Muscle of leg (tissue), 3 donors: ENCODE measurements at regions not wholly inside any gene's neighbourhood (a gene's known extent, or its start where the extent isn't known, plus 50 kb on each side); places are given as distances from the start of the nearest gene placed in this dataset.
"Not testable (repeated sequence)": the region's sequence is repeated elsewhere in the genome, so short reads cannot be mapped to it uniquely, and the experiment has no call there.

Source experiments
- DNase-seq: peaks from one replicate; pipeline ENCODE4 v3.0.0; 2013
- H3K27ac ChIP-seq: one replicate; pipeline ENCODE4 v1.5.1; 2013; ENCODE audit warnings: mild to moderate bottlenecking, low read length, control low read depth
- H3K27me3 ChIP-seq: one replicate; pipeline ENCODE4 v1.6.1; 2013; ENCODE audit warnings: low read length; ENCODE audit not compliant: control insufficient read depth, insufficient read depth
- H3K36me3 ChIP-seq: one replicate; pipeline ENCODE4 v1.6.1; 2013; ENCODE audit warnings: low read length; ENCODE audit not compliant: control insufficient read depth, insufficient read depth
- H3K4me1 ChIP-seq: one replicate; pipeline ENCODE4 v1.6.1; 2013; ENCODE audit warnings: low read length; ENCODE audit not compliant: control insufficient read depth, insufficient read depth
- H3K4me3 ChIP-seq: one replicate; pipeline ENCODE4 v1.5.1; 2013; ENCODE audit warnings: low read length, control low read depth
- H3K9me3 ChIP-seq: replicated peaks from 2 replicates; pipeline ENCODE4 v1.6.1; 2013; ENCODE audit warnings: low read depth, low read length; ENCODE audit not compliant: control insufficient read depth
- WGBS: methylation state at CpG from one replicate; pipeline ENCODE4 v1.1.5; 2013; ENCODE audit warnings: missing lambda C conversion rate; ENCODE audit not compliant: insufficient coverage; 5-methylcytosine and 5-hydroxymethylcytosine counted together

- no peak for DNase-seq
- WGBS, result no CpG with 5 or more reads among the region's 1 CpG
- H3K4me1 ChIP-seq, result peaks cover 11% of the 10 kb centered on the region
Measured at GRCh38 chr7:46285878-46286277, 364.8 kb upstream of the IGFBP3 start.

GRCh38 chr7:46283852-46284251 lies 362.8 kb upstream of the IGFBP3 start:
- no peaks in the 10 kb centered on the region for H3K9me3 ChIP-seq
- peak; percentile 70 for DNase-seq
- WGBS, result 60% methylated on average over 7 of the region's 7 CpGs
- H3K27ac ChIP-seq, result peak overlapping the region; percentile 78
- H3K4me3 ChIP-seq, result no peak overlapping the region
- H3K27me3 ChIP-seq, result no peaks in the 10 kb centered on the region
- peaks cover 5% of the 10 kb centered on the region for H3K4me1 ChIP-seq
- no peaks in the 10 kb centered on the region for H3K36me3 ChIP-seq

More at GRCh38 chr7:46285878-46286277, 364.8 kb upstream of the IGFBP3 start:
- Histone ChIP-seq H3K36me3 (no peaks in the 10 kb centered on the region), H3K9me3 (no peaks in the 10 kb centered on the region), H3K4me3 (no peak overlapping the region), H3K27ac (no peak overlapping the region), H3K27me3 (no peaks in the 10 kb centered on the region)

DNA sequence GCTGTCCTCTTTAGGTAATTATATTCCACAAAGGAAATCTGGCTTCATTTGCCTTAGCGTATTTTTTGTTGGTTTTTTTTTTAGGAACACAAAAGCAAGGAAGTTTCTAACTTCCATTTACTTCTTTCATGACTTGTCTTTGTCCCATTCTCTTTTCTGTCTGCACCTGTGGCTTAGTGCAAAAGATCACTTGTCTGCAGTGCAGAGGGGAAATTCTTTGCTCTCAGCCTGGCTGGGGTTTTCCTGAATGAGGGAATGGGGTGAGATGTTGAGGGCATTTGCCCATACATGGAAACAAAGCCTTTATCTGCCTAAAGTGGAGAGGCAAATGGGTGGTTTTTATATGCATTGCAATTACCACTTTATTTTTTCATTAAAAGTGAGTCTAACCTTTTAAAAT lies 361.1 kb upstream of the IGFBP3 start:
- Histone ChIP-seq H3K36me3 (no peaks in the 10 kb centered on the region), H3K4me3 (no peak overlapping the region), H3K9me3 (no peaks in the 10 kb centered on the region), H3K4me1 (peaks cover 5% of the 10 kb centered on the region), H3K27ac (peak overlapping the region; percentile 25), H3K27me3 (no peaks in the 10 kb centered on the region)
- no CpG with 5 or more reads among the region's 1 CpG for WGBS
- no peak for DNase-seq

GRCh38 chr7:46281071-46281470 lies 360.0 kb upstream of the IGFBP3 start:
- H3K36me3 ChIP-seq, result no peaks in the 10 kb centered on the region
- H3K27me3 ChIP-seq, result no peaks in the 10 kb centered on the region
- H3K4me3 ChIP-seq, result no peak overlapping the region
- no peaks in the 10 kb centered on the region for H3K9me3 ChIP-seq
- no peak for DNase-seq
- WGBS, result no CpG with 5 or more reads among the region's 2 CpGs
- H3K4me1 ChIP-seq, result peaks cover 5% of the 10 kb centered on the region
- no peak overlapping the region for H3K27ac ChIP-seq

DNA sequence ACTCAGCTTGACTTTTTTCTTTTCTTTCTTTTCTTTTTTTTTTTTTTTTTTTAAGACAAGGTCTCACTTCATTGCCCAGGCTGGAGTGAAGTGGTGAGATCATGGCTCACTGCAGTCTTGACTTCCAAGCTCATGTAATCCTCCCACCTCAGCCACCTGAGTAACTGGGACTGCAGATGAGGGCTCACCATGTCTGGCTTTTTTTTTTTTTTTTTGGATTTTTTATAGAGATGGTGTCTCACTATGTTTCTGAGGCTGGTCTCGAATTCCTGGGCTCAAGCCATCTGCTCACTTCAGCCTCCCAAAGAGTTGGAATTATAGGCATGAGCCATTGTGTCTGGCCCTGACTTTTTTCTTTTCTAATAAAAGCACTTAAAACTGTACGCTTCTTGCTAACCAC lies 358.2 kb upstream of the IGFBP3 start:
- no peak for DNase-seq
- no CpG with 5 or more reads among the region's 2 CpGs for WGBS
- peaks cover 2% of the 10 kb centered on the region for H3K4me1 ChIP-seq

DNA sequence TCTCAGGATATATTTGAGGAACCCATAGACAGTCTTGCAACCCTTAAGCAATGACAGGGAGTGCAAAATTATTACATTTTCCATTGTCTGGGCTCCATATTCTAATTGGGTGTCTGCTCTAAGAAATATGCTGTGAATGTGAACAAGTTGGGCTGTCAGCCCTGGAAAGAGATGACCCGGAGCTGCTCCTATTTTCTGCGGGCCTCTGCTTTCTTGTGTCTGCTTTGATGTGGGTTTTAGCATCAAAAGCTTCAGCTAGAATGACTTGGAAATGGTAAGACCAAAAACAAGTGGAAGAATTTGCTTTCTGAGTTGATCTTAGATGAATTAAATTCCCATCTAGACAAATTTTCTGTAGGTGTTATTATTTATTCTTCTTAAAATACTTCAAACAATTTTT lies 343.6 kb upstream of the IGFBP3 start:
- 61% methylated on average over 2 of the region's 2 CpGs for WGBS
- H3K4me1 ChIP-seq, result no peaks in the 10 kb centered on the region
- H3K27ac ChIP-seq, result no peak overlapping the region
- H3K36me3 ChIP-seq, result no peaks in the 10 kb centered on the region
- DNase-seq, result no peak
- no peaks in the 10 kb centered on the region for H3K27me3 ChIP-seq
- H3K4me3 ChIP-seq, result no peak overlapping the region
- peaks cover 3% of the 10 kb centered on the region for H3K9me3 ChIP-seq

More for the DNA sequence above, 358.2 kb upstream of the IGFBP3 start:
- Histone ChIP-seq H3K36me3 (no peaks in the 10 kb centered on the region), H3K27ac (no peak overlapping the region), H3K27me3 (no peaks in the 10 kb centered on the region), H3K4me3 (no peak overlapping the region), H3K9me3 (no peaks in the 10 kb centered on the region)

GRCh38 chr7:46261638-46262037 lies 340.6 kb upstream of the IGFBP3 start:
- WGBS, result 80% methylated on average over 1 of the region's 9 CpGs

DNA sequence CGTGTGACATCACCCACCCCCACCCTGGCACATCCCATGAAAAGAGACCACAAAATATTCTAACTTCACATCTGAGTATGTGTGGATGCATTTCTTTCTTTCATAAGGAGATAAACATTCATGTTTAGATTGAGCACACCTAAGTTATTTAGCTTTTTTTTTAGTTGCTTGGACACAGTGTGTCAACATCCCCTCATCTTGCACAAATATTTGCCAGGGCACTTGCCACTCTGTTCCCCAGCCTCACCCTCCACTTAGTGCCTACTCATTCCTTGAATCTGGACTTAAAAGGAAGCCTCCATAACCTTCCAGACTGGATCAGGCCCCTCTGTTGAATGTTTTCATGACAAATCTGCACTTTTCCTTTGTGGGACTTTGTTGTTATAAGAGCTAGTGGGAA lies 338.9 kb upstream of the IGFBP3 start:
- H3K27ac ChIP-seq, result no peak overlapping the region
- H3K9me3 ChIP-seq, result peaks cover 3% of the 10 kb centered on the region
- no peaks in the 10 kb centered on the region for H3K4me1 ChIP-seq
- H3K4me3 ChIP-seq, result no peak overlapping the region
- DNase-seq, result no peak
- H3K36me3 ChIP-seq, result no peaks in the 10 kb centered on the region
- no peaks in the 10 kb centered on the region for H3K27me3 ChIP-seq
- WGBS, result no CpG with 5 or more reads among the region's 1 CpG

More at GRCh38 chr7:46261638-46262037, 340.6 kb upstream of the IGFBP3 start:
- H3K4me1 ChIP-seq, H3K4me3 ChIP-seq, H3K27me3 ChIP-seq, H3K36me3 ChIP-seq, DNase-seq, H3K27ac ChIP-seq, H3K9me3 ChIP-seq: not testable (repeated sequence)

DNA sequence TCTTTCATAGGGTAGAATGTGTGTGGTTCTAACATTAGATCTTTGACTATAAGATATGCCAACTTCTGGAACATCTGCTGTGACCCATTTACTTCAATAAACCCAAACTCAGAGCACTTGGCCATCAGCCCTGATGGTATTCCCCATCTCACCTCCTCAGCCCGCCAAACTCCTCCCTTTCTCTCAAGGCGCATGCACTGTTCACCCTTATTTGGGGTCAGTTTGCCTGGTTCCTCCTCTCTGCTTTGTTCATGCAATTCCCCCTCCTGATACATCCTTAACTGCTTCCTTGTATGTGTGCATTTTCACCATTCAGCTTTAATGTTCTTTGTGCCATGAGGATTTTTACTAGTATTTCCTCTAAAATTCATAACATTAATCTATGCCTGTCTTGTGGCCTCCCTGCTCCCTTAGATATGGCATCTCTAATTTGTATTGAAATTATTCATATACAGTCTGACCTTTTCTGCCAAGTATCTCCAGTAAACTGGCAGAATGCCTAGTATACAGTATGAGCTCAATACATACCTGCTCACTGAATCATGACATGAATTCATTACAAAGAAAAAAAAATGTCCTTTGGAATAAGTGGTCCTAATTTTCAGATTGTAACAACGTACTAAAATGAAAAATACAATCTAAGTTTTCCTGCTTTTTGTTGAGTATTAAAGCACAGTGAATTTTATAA lies 336.8 kb upstream of the IGFBP3 start:
- H3K27ac ChIP-seq, result peak overlapping the region; percentile 58
- no peak overlapping the region for H3K4me3 ChIP-seq
- no peaks in the 10 kb centered on the region for H3K36me3 ChIP-seq
- no peaks in the 10 kb centered on the region for H3K4me1 ChIP-seq
- peak; percentile 85 for DNase-seq
- WGBS, result 63% methylated on average over 2 of the region's 3 CpGs
- no peaks in the 10 kb centered on the region for H3K27me3 ChIP-seq
- H3K9me3 ChIP-seq, result peaks cover 2% of the 10 kb centered on the region

- no peaks in the 10 kb centered on the region for H3K27me3 ChIP-seq
- WGBS, result 49% methylated on average over 5 of the region's 8 CpGs
- no peaks in the 10 kb centered on the region for H3K36me3 ChIP-seq
- peak; percentile 28 for DNase-seq
- H3K27ac ChIP-seq, result peak overlapping the region; percentile 58
- H3K4me3 ChIP-seq, result no peak overlapping the region
- no peaks in the 10 kb centered on the region for H3K4me1 ChIP-seq
- H3K9me3 ChIP-seq, result peaks cover under 1% of the 10 kb centered on the region
Measured at GRCh38 chr7:46256870-46257661, 336.0 kb upstream of the IGFBP3 start.
